GM19455 (cell line): ENCODE measurements at regions not wholly inside any gene's neighbourhood (a gene's known extent, or its start where the extent isn't known, plus 50 kb on each side); places are given as distances from the start of the nearest gene placed in this dataset.
A peak's percentile ranks its signal among the peaks of the same experiment; 100 is the strongest.

Experiments used
- ATAC-seq: cut with Tn5 transposase; IDR thresholded peaks from one replicate; pipeline ENCODE4 v1.9.1; 2021; ENCODE audit not compliant: unreplicated experiment

DNA sequence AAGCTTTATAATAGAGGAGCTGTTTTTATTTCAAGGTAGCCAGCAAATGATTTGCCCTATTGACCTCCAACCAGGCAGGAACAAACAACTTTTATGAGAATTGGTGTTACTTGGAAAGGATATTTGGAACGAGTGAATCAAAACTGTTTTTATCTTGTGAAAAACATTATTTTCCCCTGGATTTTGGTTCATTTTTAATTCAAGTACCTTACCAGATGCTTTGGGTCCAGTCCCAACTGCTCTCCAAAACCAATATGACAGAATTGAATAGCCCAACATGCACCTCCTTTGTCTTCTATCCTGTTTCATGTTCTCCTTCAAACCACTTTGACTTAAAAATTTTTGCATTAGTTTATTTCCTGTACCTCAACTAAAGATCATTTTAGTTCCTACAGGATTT is 178.6 kb upstream of the RBMS1 start:
- no peak for ATAC-seq

DNA sequence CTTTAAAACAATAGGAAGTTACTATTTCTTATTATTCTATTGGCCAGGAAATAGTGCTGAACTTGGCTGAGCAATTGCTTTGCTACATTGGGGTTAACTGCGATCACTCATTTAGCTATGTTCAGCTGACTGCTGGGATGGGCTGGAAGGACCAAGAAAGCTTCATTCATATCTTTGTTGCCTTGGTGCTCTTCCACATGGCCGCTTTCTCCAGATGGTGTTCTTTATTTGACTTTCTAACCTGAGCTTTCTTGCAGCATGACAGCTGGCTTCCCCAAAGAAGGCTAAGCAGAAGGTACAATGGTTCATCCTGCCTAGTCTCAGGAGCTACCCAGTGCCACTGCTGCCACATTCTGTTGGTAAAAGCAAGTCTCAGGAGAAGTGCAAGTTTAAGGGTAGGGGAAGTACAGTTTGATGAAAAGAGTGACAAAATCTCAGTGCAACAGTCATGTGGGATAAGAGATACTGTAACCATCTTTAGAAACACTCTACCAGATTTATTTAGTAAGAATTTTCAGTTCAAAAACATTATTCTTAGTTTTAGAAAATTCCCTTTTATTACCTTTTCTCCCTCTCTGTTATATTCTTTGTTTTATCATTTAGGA is 180.6 kb upstream of the RBMS1 start:
- ATAC-seq = no peak

DNA sequence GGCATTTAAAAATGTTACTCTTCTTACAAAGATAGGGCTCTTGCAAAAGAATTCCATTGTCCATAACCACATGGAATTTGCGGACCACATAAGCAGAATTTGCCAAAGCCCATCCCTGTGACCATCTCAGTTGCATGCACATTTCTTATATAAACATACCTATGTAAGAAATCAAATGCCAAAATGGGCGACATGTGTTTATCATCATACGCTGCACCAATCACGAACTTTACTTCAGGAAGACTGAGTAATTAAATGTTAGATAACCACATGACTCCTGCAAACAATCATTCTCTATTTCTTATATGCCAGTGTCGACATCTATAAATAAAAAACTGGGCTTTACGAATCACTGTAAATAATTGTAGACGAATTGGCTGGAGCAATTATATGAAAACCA is 186.1 kb upstream of the RBMS1 start:
- ATAC-seq = no peak

DNA sequence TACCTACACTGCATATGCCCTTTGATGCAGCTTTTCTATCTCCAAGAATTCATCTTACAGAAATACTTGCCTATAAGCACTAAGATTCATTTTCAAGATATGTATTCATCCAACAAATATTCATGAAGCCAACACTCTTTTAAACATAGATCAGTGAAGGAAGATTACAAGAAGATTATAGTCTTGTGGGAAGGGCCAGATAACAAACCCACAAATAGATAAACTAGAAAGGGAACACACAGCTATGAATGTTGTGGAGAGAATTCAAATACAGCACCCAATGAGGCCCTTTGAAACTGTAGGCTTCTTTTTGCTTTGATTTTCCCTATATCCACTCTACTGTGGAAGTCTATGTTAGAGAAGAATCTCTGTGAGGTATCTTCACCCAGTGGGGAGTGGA is 186.7 kb upstream of the RBMS1 start:
- no peak for ATAC-seq

DNA sequence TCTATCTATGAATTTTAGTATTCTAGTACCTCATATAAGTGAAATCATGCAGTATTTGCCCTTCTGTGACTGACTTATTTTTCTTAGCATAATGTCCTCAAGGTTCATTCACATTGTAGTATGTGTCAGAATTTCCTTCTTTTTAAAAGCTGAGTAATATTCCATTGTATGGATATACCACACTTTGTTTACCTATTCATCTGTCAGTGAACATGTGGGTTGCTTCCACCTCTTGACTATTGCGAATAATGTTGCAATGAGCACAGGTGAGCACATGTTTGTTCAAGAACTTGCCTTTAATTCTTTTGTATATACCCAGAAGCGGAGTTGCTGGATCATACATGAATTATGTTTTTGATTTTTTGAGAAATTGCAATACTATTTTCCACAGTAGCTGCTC is 187.4 kb upstream of the RBMS1 start:
- no peak for ATAC-seq

DNA sequence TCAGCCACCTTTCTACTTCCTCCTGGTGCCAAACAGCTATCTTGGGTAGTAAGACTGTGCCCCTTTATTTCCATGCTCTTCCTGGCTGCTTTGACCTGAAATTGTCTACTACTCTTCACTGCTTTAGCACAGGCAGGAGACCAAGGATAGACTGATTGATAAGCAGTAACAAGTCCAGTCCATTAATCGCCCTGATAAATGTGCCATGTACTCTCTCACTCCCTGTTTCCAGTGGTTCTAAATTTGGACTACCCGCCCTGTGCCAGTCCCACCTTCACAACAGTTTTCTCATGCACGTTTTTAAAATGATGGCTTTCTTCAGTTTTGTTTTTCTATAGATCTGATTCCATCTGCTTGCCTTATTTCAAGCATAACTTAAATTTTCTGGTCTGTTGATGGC is 189.6 kb upstream of the RBMS1 start:
- no peak for ATAC-seq

DNA sequence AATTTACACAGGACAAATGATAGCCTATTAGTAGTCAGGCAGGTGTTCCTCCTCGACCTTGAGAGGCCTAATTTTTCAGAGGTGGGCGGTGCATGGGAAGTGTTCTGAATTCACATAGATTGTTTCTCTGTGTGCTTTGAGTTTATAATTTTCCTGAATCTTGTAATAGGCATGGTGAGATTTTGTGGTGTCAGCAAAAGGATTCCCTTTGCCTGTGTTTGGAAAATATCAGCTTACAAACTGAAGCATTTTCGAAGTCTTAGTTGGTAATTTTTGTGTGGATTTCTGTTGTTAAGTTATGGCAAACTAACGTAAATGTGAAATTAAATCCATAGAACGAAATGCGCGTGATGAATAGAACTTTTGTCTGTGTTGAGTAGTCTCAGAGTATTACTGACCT is 194.0 kb upstream of the RBMS1 start:
- ATAC-seq = no peak

DNA sequence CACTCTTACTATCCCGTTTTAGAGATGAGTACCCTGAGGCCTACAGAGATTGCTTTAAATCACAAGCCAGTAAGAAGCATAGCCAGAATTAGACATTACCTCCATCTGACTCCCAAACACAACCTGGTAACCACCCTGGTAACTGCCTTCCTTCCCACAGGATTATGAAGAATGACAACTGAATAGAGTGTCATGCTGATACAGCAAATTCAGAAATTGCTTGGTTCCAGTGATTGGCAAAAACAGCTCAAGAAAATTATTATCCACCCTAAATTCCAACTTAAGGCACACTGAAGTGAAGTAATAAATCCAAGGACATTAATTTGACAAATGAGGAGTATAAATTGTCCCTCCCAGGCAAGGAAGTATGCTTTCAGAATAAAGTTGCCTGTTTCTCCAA is 195.8 kb upstream of the RBMS1 start:
- no peak for ATAC-seq

DNA sequence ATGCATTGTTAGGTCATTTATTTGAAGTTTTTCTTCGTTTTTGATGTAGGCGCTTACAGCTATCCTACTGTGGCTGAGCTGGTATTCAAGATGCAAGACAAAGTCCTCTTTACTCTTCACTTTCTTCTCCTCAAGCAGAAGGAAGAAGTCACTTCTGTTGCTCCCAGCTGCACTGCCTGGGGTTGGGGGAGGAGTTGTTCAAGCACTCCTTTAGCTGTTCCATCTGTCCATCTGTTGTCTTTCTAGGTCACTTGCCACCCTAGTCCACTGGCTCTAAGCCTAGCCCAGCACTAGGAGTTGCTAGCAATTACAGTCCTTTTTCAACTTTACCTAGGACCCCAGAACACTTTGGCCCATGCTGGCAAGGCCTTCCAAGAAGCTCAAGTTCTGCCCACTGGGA is 200.6 kb upstream of the RBMS1 start:
- no peak for ATAC-seq

DNA sequence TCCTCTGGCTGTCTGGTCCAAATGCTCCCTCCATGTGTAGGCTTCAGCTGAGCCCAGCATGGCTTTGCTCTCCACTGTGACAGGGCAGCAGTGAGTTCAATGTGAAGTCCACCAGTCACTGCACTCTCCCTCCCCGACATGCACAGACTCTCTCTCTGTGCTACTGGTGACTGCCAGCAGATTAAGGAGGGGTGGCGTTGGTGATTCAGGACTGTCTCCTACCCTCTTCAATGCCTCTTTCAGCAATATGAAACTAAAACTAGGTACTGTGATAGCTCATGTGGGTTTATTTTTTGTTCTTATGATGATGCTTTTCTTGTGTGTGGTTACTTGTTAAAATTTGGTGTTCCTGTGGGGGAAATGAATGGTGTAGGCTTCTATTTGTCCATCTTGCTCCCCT is 201.0 kb upstream of the RBMS1 start:
- ATAC-seq = no peak

DNA sequence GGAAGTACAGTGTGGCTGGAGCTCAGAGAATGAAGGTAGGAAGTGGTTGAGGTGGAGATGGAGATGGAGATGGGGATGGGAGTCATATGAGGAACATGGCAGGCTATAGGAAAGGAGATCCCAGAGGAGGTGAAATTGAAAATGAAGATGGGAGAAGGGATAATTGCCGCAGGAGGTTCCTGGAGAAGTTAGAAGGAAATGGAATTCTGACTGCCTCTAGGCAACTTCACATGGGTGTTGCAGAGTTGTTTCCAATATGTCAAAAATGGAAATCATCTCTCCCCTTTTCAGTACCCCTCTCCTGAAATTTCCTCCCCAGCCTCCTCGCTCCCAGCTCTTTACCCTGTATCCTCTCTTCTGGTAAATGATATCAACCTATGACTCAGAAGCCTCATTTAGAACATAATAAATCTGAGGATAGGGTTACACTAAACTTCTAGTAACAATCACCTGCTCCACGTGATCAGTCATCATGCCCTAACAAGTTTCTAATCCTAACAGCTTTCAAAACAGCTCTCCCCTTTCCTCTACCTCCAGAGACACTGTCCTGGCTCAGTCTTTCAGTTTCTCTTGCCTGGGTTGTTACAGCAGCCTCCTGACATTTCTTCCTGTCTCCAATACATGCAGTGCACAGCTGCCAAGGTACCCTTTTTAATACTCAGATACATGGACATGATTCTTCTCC is 201.9 kb upstream of the RBMS1 start:
- no peak for ATAC-seq

DNA sequence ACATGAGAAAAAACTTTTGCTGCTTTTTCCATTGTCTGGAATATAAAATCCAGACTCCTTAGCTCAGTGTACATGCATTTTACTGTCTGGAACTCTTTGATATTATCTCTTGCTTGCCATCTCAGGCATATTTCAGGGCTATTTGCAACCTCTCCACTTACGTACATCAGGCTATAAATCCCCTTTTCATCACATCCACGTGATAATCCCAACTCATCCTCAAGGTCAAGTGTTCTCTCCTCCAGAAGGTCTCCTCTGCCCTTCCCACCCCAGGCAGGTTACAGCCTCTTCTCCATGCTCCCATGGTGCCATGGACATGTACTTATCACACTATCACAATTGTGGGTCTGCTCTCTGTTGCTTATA is 202.5 kb upstream of the RBMS1 start:
- ATAC-seq = no peak

DNA sequence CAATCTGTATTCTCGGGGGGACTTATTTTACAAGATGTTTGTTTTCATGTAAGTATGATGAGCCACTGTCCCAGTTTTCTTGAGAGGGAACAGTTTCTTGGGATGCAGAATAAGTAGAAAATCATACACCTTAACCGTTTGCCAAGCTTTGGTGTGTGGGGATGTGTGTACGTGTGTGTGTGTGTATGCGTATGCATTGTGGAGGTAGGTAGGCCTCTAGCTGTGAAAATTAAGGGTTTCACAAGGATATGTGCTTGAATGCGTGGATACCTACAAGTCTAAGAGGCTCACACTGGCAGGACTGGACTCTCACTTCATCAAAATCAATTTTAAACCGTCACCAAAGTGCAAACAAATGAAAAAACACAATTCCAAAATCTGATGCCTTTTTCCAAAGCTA is 204.2 kb upstream of the RBMS1 start:
- no peak for ATAC-seq

DNA sequence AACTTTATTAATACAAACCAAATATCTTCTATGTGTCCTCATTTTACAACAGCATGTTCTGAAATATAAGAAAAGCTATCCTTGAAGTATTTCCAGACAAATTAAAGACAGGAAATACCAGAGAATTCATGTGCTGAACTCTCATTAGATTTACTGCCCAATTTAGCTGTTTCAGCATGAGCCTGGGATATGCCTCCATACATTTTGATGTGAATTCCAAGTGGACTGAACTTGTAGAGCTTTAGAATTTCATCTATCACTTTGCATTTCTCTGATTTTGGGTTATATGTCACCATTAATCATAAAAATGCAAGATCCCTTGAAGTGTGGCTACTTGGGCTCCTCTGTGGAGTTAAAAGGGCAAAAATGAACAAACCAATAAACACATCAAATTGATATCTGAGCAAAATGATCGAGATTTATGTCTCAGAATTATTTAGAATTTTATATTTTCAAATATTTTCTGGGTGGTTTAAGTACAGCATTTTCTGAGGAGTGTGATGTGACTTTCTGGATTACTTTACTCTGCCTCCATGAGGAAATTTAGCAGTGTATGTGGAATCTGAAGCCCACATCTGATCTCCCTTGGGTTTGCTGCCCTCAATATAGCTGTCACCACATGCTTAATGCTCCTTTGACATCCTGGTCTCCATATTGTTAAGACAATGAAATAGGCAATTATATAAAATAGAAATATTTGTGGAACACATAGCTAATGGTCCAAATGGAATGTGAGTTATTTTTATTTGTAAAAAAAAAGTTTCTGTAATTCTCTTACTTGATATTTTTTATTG is 206.6 kb upstream of the RBMS1 start:
- no peak for ATAC-seq

DNA sequence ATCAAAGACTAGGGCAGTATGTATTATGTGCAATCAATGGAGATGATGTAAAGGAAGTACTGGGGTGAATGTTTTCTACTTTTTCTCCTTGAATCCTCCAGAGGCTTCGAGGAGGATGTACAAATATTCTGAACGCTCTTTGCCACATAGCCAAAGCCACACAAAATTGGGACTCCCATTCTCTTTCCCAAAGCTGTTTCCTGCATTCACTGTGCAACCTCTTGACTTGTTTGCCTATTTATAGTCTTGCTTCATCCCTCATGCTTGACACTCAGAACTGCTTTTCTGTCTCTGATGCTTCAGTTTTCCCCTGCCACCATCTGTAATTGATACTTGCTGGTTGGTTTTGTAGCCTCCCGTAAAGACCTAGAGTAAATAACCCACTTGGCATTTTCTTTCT is 208.2 kb upstream of the RBMS1 start:
- no peak for ATAC-seq

DNA sequence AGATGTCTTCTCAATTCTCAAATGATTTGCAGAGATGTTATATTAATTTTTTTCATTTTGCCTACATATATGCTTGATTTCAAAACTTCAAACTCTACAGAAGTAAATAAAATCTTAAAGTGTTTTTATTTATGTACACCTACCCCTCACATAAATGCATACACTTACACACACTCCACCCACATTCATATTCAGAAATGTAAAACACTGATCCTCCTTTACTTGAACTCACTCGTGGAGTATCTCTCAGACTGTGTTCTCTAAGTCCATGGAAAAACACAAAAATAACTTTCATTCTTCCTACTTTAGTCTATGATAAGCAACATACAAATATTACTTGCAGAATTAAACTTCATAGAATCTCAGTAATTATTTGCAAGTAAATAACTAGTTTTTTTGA is 209.1 kb upstream of the RBMS1 start:
- ATAC-seq = no peak

DNA sequence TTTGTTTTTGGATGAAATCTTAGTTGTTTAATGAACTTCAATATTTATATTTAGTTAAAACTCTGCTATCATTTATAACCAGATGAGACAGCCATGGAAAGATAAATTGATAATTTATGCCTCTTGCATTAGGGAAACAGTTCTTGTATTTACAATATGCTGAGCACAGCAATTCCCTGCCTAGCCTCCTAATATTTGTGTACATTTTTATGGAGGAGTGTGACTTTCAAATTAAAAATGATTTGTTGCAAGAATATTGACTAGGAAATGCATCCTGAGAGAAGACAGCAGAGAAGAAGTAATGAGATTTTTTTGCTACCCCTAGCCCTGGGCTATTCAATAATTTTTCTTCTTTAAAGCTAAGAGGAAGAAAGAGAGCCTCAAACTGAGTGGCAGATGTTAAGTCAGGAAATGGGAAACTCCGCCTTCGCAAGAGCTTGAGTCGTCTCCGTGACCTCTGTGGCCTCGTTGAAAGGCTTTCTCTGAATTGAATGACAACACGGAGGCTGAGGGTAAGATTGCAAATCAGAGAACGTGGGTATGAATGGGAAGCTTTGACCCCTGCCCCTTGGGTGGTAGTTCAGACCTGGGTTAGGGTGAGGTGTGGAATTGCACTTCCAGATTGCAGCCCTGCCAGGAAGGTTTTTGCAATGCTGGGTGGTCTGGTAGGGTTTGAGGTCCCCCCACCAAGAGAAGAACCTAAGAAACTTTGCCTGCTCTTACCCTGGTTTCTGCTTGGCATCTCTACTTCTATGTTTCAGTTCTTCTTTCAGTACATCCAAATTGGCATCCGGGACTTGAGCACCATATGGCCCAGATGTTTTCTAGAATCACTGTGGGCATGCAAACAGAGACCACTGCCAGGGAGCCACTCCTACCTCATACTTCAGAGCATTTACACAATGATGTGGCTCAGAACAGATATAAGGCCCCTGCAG is 210.3 kb upstream of the RBMS1 start:
- peak; percentile 85 for ATAC-seq

DNA sequence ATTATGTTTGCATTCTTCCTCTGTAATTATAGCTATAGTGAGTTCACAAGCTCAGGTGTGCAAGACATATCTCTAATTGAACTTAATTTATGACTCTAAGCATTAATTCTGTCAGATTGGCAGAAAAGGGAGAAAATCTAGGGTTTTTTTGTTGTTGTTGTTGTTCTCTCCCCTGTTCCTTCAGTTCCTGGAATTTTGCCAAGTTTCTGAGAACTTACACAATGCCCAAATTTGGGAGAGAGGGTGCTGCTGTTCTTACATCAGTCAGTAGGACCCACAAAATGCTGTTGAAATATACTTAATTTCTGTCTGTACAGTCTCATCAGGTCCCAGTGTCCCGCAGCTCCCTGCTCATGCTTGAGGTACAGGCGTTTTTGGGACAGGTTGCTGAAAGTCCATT is 221.8 kb upstream of the RBMS1 start:
- no peak for ATAC-seq

DNA sequence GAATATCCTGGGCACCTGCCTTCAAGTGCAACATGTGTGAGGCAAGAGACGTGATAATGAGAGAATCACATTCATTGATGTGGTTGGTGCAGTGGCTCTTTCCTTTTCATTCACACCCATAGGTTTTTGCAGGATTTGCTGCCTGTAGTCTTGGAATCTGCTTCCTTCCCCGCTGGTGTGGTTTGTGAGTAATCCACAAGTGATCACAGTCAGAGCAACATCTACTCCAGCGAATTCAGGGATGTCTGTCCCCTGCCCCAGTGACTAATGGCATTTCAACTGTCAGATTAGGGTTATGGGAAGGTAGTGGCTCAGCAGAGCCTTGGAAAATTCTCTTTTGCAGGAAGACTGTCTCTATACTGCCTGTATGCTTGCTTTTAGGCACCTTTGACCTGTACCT is 225.5 kb upstream of the RBMS1 start:
- ATAC-seq = no peak

DNA sequence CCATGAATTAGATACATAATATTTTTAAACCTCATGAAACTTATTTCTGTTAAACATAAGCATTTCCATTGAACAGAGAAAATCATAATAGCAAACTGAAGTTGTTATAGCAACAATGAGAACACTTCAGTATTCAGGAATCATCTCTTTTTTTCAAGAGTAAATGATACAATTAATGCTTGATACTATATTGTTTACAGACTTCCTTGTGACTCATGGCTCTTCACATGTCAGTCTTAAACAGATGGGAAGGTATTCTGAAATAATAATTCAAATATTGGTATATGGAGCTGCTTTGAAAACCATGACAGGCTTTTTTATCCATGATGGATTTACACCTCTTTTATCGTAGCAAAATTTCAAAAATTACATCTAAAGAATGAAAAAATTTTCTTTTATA is 226.5 kb upstream of the RBMS1 start:
- ATAC-seq = no peak
